B cell (primary cell): ENCODE measurements at regions not wholly inside any gene's neighbourhood (a gene's known extent, or its start where the extent isn't known, plus 50 kb on each side); places are given as distances from the start of the nearest gene placed in this dataset.

Source experiments
- ATAC-seq: fragments of 200-7000 bp; cut with Tn5 transposase; one replicate; pipeline ENCODE4 v1.10.0; 2021; ENCODE audit warnings: low read depth, mild to moderate bottlenecking, moderate number of reproducible peaks, moderate library complexity
- CTCF ChIA-PET: fragments of 350-600 bp; sonication (Branson Sonifier 250); formaldehyde crosslinking; loops from one replicate; lab custom pipeline; 2021; ENCODE audit warnings: antibody characterized with exemption, inconsistent platforms; lab: Charles Lee
- POLR2A ChIA-PET: fragments of 350-600 bp; sonication (Branson Sonifier 250); formaldehyde crosslinking; loops from one replicate; lab custom pipeline; 2021; ENCODE audit warnings: antibody characterized with exemption; lab: Charles Lee
- DNase-seq: peaks from one replicate; pipeline ENCODE4 v3.0.0; 2013
- H2AFZ ChIP-seq: 2 replicates; pipeline ENCODE4 v1.6.1; 2012; ENCODE audit warnings: mild to moderate bottlenecking, low read depth, low read length; ENCODE audit not compliant: insufficient read depth, poor library complexity, severe bottlenecking
- H3K27ac ChIP-seq, 2 donors: 1 replicate in 1 of 2; 2 replicates in 1 of 2; pipeline ENCODE4 v1.5.1; 2012 to 2013; ENCODE audit warnings: low read length in 2 of 2, mild to moderate bottlenecking in 2 of 2, moderate library complexity in 1 of 2
- H3K27me3 ChIP-seq, 4 experiments: fragments of 200-600 bp in 1 of 4; sonication (generic) in 1 of 4; replicated peaks in 1 of 4; 1 replicate in 2 of 4; 2 replicates in 2 of 4; pipeline versions ENCODE4 v1.6.1 to v1.7.0; 2013 to 2016; ENCODE audit warnings: low read length in 3 of 4, mild to moderate bottlenecking in 2 of 4, mixed read lengths in 1 of 4, moderate library complexity in 1 of 4; ENCODE audit not compliant: insufficient read depth in 4 of 4, control insufficient read depth in 3 of 4; ENCODE audit errors: control extremely low read depth in 1 of 4
- H3K36me3 ChIP-seq, 2 experiments: replicated peaks in 1 of 2; 1 replicate in 1 of 2; 2 replicates in 1 of 2; pipeline versions ENCODE4 v1.6.1 to v1.7.1; 2013; ENCODE audit warnings: low read length in 1 of 2; ENCODE audit not compliant: insufficient read depth in 2 of 2, control insufficient read depth in 1 of 2; ENCODE audit errors: control extremely low read depth in 1 of 2, extremely low read depth in 1 of 2
- H3K4me1 ChIP-seq, 2 donors: fragments of 200-600 bp in 1 of 2; sonication (generic) in 1 of 2; 1 replicate in 1 of 2; 2 replicates in 1 of 2; pipeline versions ENCODE4 v1.5.1 to v1.6.1; 2013 to 2017; ENCODE audit warnings: low read length in 2 of 2; ENCODE audit not compliant: control insufficient read depth in 2 of 2, insufficient read depth in 2 of 2
- H3K4me2 ChIP-seq: replicated peaks from 2 replicates; pipeline ENCODE3; 2012; ENCODE audit warnings: mild to moderate bottlenecking, low read depth, low read length; ENCODE audit not compliant: poor library complexity, severe bottlenecking
- H3K4me3 ChIP-seq, 5 experiments: fragments of 200-600 bp in 1 of 5; sonication (generic) in 1 of 5; 1 replicate in 3 of 5; 2 replicates in 2 of 5; pipeline versions ENCODE4 v1.5.1 to v1.7.0; 2011 to 2016; ENCODE audit warnings: low read length in 4 of 5, mild to moderate bottlenecking in 4 of 5, low read depth in 2 of 5, control low read depth in 1 of 5, moderate library complexity in 1 of 5; ENCODE audit not compliant: insufficient read depth in 1 of 5; ENCODE audit errors: control extremely low read depth in 1 of 5, extremely low read depth in 1 of 5
- H3K79me2 ChIP-seq: fragments of 200-600 bp; sonication (generic); one replicate; pipeline ENCODE4 v1.6.0; 2016; ENCODE audit warnings: low read length; ENCODE audit not compliant: control insufficient read depth, insufficient read depth
- H3K9ac ChIP-seq: fragments of 200-600 bp; sonication (generic); 2 replicates; pipeline ENCODE4 v1.6.1; 2017; ENCODE audit warnings: mild to moderate bottlenecking, low read length, moderate library complexity
- H3K9me3 ChIP-seq, 3 donors: one replicate each; pipeline versions ENCODE4 v1.6.1 to v1.7.1; 2013; ENCODE audit warnings: low read length in 2 of 3; ENCODE audit not compliant: control insufficient read depth in 2 of 3, insufficient read depth in 1 of 3; ENCODE audit errors: control extremely low read depth in 1 of 3
- H4K20me1 ChIP-seq: 2 replicates; pipeline ENCODE4 v1.6.0; 2012; ENCODE audit warnings: mild to moderate bottlenecking, low read length; ENCODE audit not compliant: insufficient read depth, control insufficient read depth, poor library complexity, severe bottlenecking
- H3K27ac Mint-ChIP-seq: one replicate; pipeline ENCODE4 v1.8.0; 2021; ENCODE audit warnings: mixed read lengths
- H3K27me3 Mint-ChIP-seq: one replicate; pipeline ENCODE4 v1.8.0; 2021; ENCODE audit warnings: mixed read lengths
- H3K4me1 Mint-ChIP-seq: one replicate; pipeline ENCODE4 v1.8.0; 2021; ENCODE audit warnings: mixed read lengths
- H3K4me3 Mint-ChIP-seq: one replicate; pipeline ENCODE4 v1.8.0; 2021; ENCODE audit warnings: mixed read lengths
- H3K9me3 Mint-ChIP-seq: one replicate; pipeline ENCODE4 v1.8.0; 2022; ENCODE audit warnings: mixed read lengths; ENCODE audit not compliant: insufficient read depth
- EZH2 ChIP-seq: IDR thresholded peaks from 2 replicates; pipeline ENCODE4 v1.6.1; 2012; ENCODE audit warnings: borderline replicate concordance, low read depth, mild to moderate bottlenecking, moderate library complexity, low read length; ENCODE audit not compliant: insufficient read depth, poor library complexity, severe bottlenecking
- WGBS: methylation state at CpG from one replicate; pipeline ENCODE4 v1.1.5; 2013; ENCODE audit warnings: missing lambda C conversion rate; ENCODE audit not compliant: insufficient coverage; 5-methylcytosine and 5-hydroxymethylcytosine counted together
- intact Hi-C: fragments of 100-400 bp; cut with micrococcal nuclease; formaldehyde crosslinking; loops from one replicate; pipeline ENCODE4 v1.10.0; 2022
- TF ChIP-seq, protein P1 (sequence below): fragments of 200-600 bp; IDR thresholded peaks from one replicate; pipeline ENCODE4 v1.8.0; 2022; ENCODE audit warnings: antibody characterized with exemption, mild to moderate bottlenecking

- POLR2A ChIA-PET = no interaction called here
Measured at GRCh38 chr2:150542692-150543091, 55.2 kb upstream of the RND3 start.

DNA sequence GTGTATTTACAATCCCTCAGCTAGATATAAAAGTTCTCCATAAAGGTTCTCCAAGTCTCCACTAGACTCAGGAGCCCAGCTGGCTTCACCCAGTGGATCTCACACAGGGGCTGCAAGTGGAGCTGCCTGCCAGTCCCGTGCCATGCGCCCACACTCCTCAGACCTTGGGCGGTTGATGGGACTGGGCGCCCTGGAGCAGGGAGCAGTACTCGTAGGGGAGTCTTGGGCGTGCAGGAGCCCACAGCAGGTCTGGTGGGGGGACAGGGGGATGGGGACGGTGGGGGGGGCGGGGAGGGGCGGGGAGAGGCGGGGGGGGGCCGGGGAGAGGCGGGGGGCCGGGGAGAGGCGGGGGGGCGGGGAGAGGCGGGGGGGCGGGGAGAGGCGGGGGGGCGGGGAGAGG lies 54.7 kb upstream of the RND3 start:
- TF ChIP-seq, protein P1, sequence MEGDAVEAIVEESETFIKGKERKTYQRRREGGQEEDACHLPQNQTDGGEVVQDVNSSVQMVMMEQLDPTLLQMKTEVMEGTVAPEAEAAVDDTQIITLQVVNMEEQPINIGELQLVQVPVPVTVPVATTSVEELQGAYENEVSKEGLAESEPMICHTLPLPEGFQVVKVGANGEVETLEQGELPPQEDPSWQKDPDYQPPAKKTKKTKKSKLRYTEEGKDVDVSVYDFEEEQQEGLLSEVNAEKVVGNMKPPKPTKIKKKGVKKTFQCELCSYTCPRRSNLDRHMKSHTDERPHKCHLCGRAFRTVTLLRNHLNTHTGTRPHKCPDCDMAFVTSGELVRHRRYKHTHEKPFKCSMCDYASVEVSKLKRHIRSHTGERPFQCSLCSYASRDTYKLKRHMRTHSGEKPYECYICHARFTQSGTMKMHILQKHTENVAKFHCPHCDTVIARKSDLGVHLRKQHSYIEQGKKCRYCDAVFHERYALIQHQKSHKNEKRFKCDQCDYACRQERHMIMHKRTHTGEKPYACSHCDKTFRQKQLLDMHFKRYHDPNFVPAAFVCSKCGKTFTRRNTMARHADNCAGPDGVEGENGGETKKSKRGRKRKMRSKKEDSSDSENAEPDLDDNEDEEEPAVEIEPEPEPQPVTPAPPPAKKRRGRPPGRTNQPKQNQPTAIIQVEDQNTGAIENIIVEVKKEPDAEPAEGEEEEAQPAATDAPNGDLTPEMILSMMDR = no peak
- no peak for TF ChIP-seq EZH2
- CTCF ChIA-PET = no interaction called here
- Histone ChIP-seq H3K4me3 (no peak overlapping the region), H3K27me3 (no peaks in the 10 kb centered on the region), H3K4me1 (no peaks in the 10 kb centered on the region), H2AFZ (no peak overlapping the region), H3K9ac (no peak overlapping the region), H4K20me1 (no peaks in the 10 kb centered on the region), H3K4me2 (no peak overlapping the region), H3K27ac (no peak overlapping the region), H3K9me3 (peaks cover 0 to 5% (median 0%) of the 10 kb centered on the region in 3 donors), H3K36me3 (no peaks in the 10 kb centered on the region), H3K79me2 (no peaks in the 10 kb centered on the region)
- no peak overlapping the region for H3K27ac Mint-ChIP-seq
- intact Hi-C loops = no loop called here
- no peak for ATAC-seq
- no peak overlapping the region for H3K4me3 Mint-ChIP-seq
- H3K4me1 Mint-ChIP-seq = no peaks in the 10 kb centered on the region
- POLR2A ChIA-PET = no interaction called here
- no peaks in the 10 kb centered on the region for H3K27me3 Mint-ChIP-seq
- no CpG with 5 or more reads among the region's 19 CpGs for WGBS
- no peak for DNase-seq
- peaks cover 5% of the 10 kb centered on the region for H3K9me3 Mint-ChIP-seq

More at GRCh38 chr2:150542692-150543091, 55.2 kb upstream of the RND3 start:
- H3K27ac ChIP-seq = no peak overlapping the region
- intact Hi-C loops = no loop called here
- no peaks in the 10 kb centered on the region for H3K79me2 ChIP-seq
- no peak for TF ChIP-seq EZH2
- TF ChIP-seq, protein P1 = no peak
- Mint-ChIP-seq H3K27me3 (no peaks in the 10 kb centered on the region), H3K4me1 (no peaks in the 10 kb centered on the region), H3K9me3 (peaks cover 4% of the 10 kb centered on the region), H3K4me3 (no peak overlapping the region), H3K27ac (no peak overlapping the region)
- H3K4me3 ChIP-seq = no peak overlapping the region
- H3K4me2 ChIP-seq = no peak overlapping the region
- ATAC-seq (no peak), DNase-seq (no peak)
- H3K36me3 ChIP-seq = no peaks in the 10 kb centered on the region
- H2AFZ ChIP-seq = no peak overlapping the region
- H3K27me3 ChIP-seq = no peaks in the 10 kb centered on the region
- peaks cover 0 to 5% (median 0%) of the 10 kb centered on the region in 3 donors for H3K9me3 ChIP-seq
- H3K9ac ChIP-seq = no peak overlapping the region
- CTCF ChIA-PET = no interaction called here
- 98% methylated on average over 26 of the region's 30 CpGs for WGBS
- no peaks in the 10 kb centered on the region for H4K20me1 ChIP-seq
- H3K4me1 ChIP-seq = no peaks in the 10 kb centered on the region
